Gastroesophageal sphincter (tissue), 3 donors: ENCODE measurements at regions not wholly inside any gene's neighbourhood (a gene's known extent, or its start where the extent isn't known, plus 50 kb on each side); places are given as distances from the start of the nearest gene placed in this dataset.

ENCODE experiments used
- POLR2AphosphoS5 ChIP-seq: sonication (generic); formaldehyde crosslinking; IDR thresholded peaks from one replicate; pipeline ENCODE4 v1.6.1; 2017; ENCODE audit warnings: antibody characterized with exemption
- TF ChIP-seq, protein P1 (sequence below), 4 experiments: fragments of 200-600 bp in 2 of 4; fragments of 450-650 bp in 2 of 4; sonication (generic) in 1 of 4; IDR thresholded peaks; one replicate each; pipeline ENCODE4 v1.5.1; 2017 to 2019; ENCODE audit warnings: antibody characterized with exemption in 4 of 4, mild to moderate bottlenecking in 2 of 4, moderate library complexity in 2 of 4

DNA sequence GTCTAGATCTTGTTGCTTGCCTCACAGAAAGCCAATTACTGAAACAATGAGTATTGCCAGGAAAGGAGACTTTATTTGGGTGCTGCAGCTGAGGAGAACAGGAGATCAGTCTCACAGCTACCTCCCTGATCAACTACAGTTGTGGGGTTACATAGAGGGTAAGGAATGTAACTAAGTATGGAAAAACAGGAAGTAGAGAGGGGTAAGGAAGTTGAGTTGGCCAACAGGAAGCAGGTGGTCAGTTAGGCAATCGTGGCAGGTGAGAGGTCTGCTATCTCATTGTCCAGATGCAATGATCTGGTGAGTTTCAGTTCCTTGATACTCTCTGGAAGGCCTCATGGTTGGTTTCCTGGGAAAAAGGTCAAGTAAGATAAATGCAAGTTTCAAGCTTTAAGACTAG lies 333.1 kb upstream of the GOT2 start:
- TF ChIP-seq, protein P1, sequence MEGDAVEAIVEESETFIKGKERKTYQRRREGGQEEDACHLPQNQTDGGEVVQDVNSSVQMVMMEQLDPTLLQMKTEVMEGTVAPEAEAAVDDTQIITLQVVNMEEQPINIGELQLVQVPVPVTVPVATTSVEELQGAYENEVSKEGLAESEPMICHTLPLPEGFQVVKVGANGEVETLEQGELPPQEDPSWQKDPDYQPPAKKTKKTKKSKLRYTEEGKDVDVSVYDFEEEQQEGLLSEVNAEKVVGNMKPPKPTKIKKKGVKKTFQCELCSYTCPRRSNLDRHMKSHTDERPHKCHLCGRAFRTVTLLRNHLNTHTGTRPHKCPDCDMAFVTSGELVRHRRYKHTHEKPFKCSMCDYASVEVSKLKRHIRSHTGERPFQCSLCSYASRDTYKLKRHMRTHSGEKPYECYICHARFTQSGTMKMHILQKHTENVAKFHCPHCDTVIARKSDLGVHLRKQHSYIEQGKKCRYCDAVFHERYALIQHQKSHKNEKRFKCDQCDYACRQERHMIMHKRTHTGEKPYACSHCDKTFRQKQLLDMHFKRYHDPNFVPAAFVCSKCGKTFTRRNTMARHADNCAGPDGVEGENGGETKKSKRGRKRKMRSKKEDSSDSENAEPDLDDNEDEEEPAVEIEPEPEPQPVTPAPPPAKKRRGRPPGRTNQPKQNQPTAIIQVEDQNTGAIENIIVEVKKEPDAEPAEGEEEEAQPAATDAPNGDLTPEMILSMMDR (IDR thresholded peaks at IDR 0.05) = no peak
- no peak for TF ChIP-seq POLR2AphosphoS5
